K562 (cell line): ENCODE measurements at regions not wholly inside any gene's neighbourhood (a gene's known extent, or its start where the extent isn't known, plus 50 kb on each side); places are given as distances from the start of the nearest gene placed in this dataset.

ENCODE experiments used
- ATAC-seq: fragments of 200-7000 bp; cut with Tn5 transposase; 3 replicates; pipeline ENCODE4 v1.9.1; 2020; ENCODE audit warnings: moderate library complexity
- BruUV-seq: library from RNA; stranded (reverse); fragments of 400-500 nt; replicated peaks from 2 replicates; lab custom pipeline; 2021; lab: Mats Ljungman, UMichigan
- CTCF ChIA-PET: fragments of 300-600 bp; formaldehyde crosslinking; extraction: SDS; loops from one replicate; lab custom pipeline; 2021; ENCODE audit warnings: low intra/inter-chr PET ratio; lab: Yijun Ruan, JAX
- POLR2A ChIA-PET: fragments of 300-600, 350-650 bp; sonication (Branson Sonifier 250); formaldehyde crosslinking; extraction: SDS; loops from one replicate; lab custom pipeline; 2021; ENCODE audit warnings: antibody characterized with exemption, inconsistent platforms; lab: Yijun Ruan, JAX
- DNase-seq, 4 experiments: peaks; one replicate each; pipeline versions ENCODE4 v3.0.0 to v3.0.0-alpha.2; 2011 to 2018; ENCODE audit warnings: low spot score in 3 of 4, mixed read lengths in 3 of 4; ENCODE audit errors: extremely low read depth in 1 of 4
- FAIRE-seq: peaks from 2 replicates; lab custom pipeline; 2011; peaks lifted over from hg19 to GRCh38; lab: Jason Lieb, UNC
- H2AFZ ChIP-seq: 2 replicates; pipeline ENCODE4 v1.6.0; 2011; ENCODE audit warnings: low read depth, low read length, control low read depth, inconsistent platforms
- H3K27ac ChIP-seq: fragments of 200-600 bp; 3 replicates; pipeline ENCODE4 v1.8.0; 2011; ENCODE audit warnings: low read depth, mild to moderate bottlenecking, control low read depth, inconsistent platforms, low read length, moderate library complexity, mixed read lengths; ENCODE audit errors: extremely low read depth
- H3K27me3 ChIP-seq, 2 experiments: fragments of 300-600 bp in 1 of 2; 2 replicates in 1 of 2; 3 replicates in 1 of 2; pipeline versions ENCODE4 v1.6.0 to v1.8.0; 2011; ENCODE audit warnings: inconsistent platforms in 2 of 2, low read length in 2 of 2, mild to moderate bottlenecking in 1 of 2, mixed read lengths in 1 of 2, moderate library complexity in 1 of 2; ENCODE audit not compliant: control insufficient read depth in 2 of 2, insufficient read depth in 2 of 2
- H3K36me3 ChIP-seq: fragments of 300-600 bp; 3 replicates; pipeline ENCODE4 v1.8.0; 2011; ENCODE audit warnings: mild to moderate bottlenecking, low read length, inconsistent platforms; ENCODE audit not compliant: control insufficient read depth, insufficient read depth
- H3K4me1 ChIP-seq, 2 experiments: fragments of 200-600 bp in 1 of 2; replicated peaks in 1 of 2; 2 replicates in 1 of 2; 3 replicates in 1 of 2; pipeline versions ENCODE4 v1.5.1 to v1.8.0; 2011; ENCODE audit warnings: inconsistent platforms in 2 of 2, low read length in 2 of 2, mild to moderate bottlenecking in 1 of 2, mixed read lengths in 1 of 2, moderate library complexity in 1 of 2; ENCODE audit not compliant: control insufficient read depth in 2 of 2, insufficient read depth in 2 of 2
- H3K4me2 ChIP-seq: 2 replicates; pipeline ENCODE4 v1.6.1; 2011; ENCODE audit warnings: low read length, control low read depth, inconsistent platforms, mixed read lengths; ENCODE audit not compliant: insufficient read depth
- H3K4me3 ChIP-seq: fragments of 200-600 bp; sonication (generic), shearing (Covaris generic); 2 replicates; pipeline ENCODE4 v1.5.1; 2016; ENCODE audit warnings: control low read depth, inconsistent platforms
- H3K79me2 ChIP-seq: fragments of 200-600 bp; 3 replicates; pipeline ENCODE4 v1.8.0; 2011; ENCODE audit warnings: low read length, inconsistent platforms; ENCODE audit not compliant: control insufficient read depth, insufficient read depth
- H3K9ac ChIP-seq, 2 experiments: 2 replicates each; pipeline versions ENCODE4 v1.6.0 to v1.6.1; 2011; ENCODE audit warnings: low read depth in 2 of 2, low read length in 2 of 2, control low read depth in 1 of 2, inconsistent platforms in 1 of 2, mild to moderate bottlenecking in 1 of 2, mixed read lengths in 1 of 2; ENCODE audit not compliant: insufficient read depth in 1 of 2
- H3K9me1 ChIP-seq: one replicate; pipeline ENCODE4 v1.6.0; 2011; ENCODE audit warnings: inconsistent platforms, mild to moderate bottlenecking, low read length, moderate library complexity; ENCODE audit not compliant: control insufficient read depth, insufficient read depth
- H3K9me3 ChIP-seq: replicated peaks from 2 replicates; pipeline ENCODE4 v1.5.1; 2011; ENCODE audit warnings: low read depth, low read length, inconsistent platforms; ENCODE audit not compliant: control insufficient read depth, insufficient read depth
- H4K20me1 ChIP-seq: replicated peaks from 2 replicates; pipeline ENCODE4 v1.6.1; 2011; ENCODE audit warnings: low read length, inconsistent platforms, mixed read lengths; ENCODE audit not compliant: control insufficient read depth, insufficient read depth
- ATF7 ChIP-seq: fragments of 450-650 bp; IDR thresholded peaks from 2 replicates; pipeline ENCODE4 v1.7.1; 2014; ENCODE audit warnings: mild to moderate bottlenecking, moderate library complexity
- ETS2 ChIP-seq: IDR thresholded peaks from 2 replicates; pipeline ENCODE4 v1.6.1; 2016; ENCODE audit warnings: borderline replicate concordance, missing genetic modification characterization, mild to moderate bottlenecking, moderate library complexity, missing compliant biosample characterization; ENCODE audit not compliant: poor library complexity, severe bottlenecking
- KDM1A ChIP-seq, 2 experiments: fragments of 450-650 bp; IDR thresholded peaks; 2 replicates each; pipeline ENCODE4 v1.6.1; 2016; ENCODE audit warnings: mild to moderate bottlenecking in 2 of 2
- PCBP1 ChIP-seq: fragments of 200-400 bp; formaldehyde crosslinking; IDR thresholded peaks from 2 replicates; pipeline ENCODE4 v1.6.1; 2018; ENCODE audit warnings: mild to moderate bottlenecking, low read depth, low read length; ENCODE audit not compliant: poor library complexity, severe bottlenecking
- PML ChIP-seq: IDR thresholded peaks from 2 replicates; pipeline ENCODE4 v1.6.1; 2012; ENCODE audit warnings: low read length, inconsistent platforms
- SMC3 ChIP-seq: conservative IDR thresholded peaks from 2 replicates; pipeline ENCODE4 v1.6.1; 2011; ENCODE audit warnings: low read depth, low read length, improper control_type of control experiment; ENCODE audit not compliant: insufficient read depth
- XRCC3 ChIP-seq: fragments of 450-650 bp; IDR thresholded peaks from 2 replicates; pipeline ENCODE4 v1.6.1; 2017; ENCODE audit warnings: mild to moderate bottlenecking, moderate library complexity
- ZBTB8A ChIP-seq: fragments of 450-650 bp; IDR thresholded peaks from 2 replicates; pipeline ENCODE4 v1.6.1; 2018; ENCODE audit warnings: mild to moderate bottlenecking, moderate library complexity; ENCODE audit not compliant: partially characterized antibody
- ZKSCAN1 ChIP-seq: fragments of 150-350 bp; IDR thresholded peaks from 2 replicates; pipeline ENCODE4 v1.6.1; 2016; ENCODE audit warnings: low read depth, low read length
- ZMIZ1 ChIP-seq, 2 experiments: fragments of 150-350 bp in 1 of 2; IDR thresholded peaks; 2 replicates each; pipeline ENCODE4 v1.6.1; 2012 to 2016; ENCODE audit warnings: low read depth in 2 of 2, low read length in 2 of 2, mild to moderate bottlenecking in 1 of 2, moderate library complexity in 1 of 2
- ZNF217 ChIP-seq: sonication (generic); formaldehyde crosslinking; IDR thresholded peaks from 2 replicates; pipeline ENCODE4 v1.8.0; 2022; ENCODE audit warnings: mild to moderate bottlenecking, missing genetic modification reagents
- WGBS: fragments of 100-300 bp; shearing (Covaris generic); methylation state at CpG from one replicate; pipeline ENCODE4 v1.1.6; 2016; ENCODE audit warnings: low coverage, mixed read lengths; ENCODE audit not compliant: insufficient coverage; ENCODE audit errors: missing lambda C conversion rate; 5-methylcytosine and 5-hydroxymethylcytosine counted together
- in situ Hi-C: fragments of 300-500 bp; cut with MboI; formaldehyde crosslinking; loops from 4 replicates; pipeline ENCODE4 v1.15.0; 2018; ENCODE audit warnings: inconsistent platforms, mixed read lengths
- intact Hi-C: fragments of 100-400 bp; cut with micrococcal nuclease; formaldehyde crosslinking; loops from 2 replicates; pipeline ENCODE4 v1.14.2; 2022

DNA sequence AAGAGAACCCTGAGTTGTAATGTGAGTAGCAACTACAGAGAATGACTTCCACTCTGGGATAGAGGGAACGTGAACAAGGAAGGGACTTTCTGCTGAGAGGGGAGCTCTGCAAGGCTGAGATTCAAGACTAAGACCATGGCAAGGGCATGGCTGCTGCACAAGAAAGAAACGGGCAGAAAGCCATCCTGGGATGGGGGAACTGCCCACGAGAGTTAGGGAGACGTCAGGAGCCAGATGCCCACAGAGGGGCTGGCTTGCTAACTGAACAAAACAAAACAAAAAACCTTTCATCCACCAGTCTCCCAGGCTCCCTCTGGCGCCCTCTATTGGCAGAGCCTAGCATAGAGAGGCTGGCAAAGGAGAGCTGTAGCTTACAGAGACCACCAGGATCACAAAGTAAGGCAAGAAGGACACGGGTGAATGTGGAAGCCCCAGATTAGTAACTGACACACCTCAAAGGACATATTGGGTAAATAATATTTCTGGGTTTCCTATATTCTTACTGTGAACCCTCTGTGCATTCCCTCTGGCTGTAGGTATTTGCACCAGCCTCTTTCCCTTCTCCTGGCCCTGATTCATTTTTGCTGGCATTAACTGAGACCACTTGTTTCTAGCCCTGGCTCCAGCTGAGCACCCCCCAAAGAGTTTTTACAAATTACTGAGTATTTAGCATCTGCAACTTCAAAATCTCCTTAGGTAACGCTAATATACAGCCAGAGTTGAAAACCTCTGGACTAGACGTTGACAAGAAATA lies 338.3 kb downstream of the EMP1 start (continued):
- TF ChIP-seq SMC3: peak; percentile 31

- BruUV-seq: no TSS peak
- Histone ChIP-seq H3K9me1 (no peaks in the 10 kb centered on the region), H3K9ac (no peak overlapping the region), H3K4me3 (no peak overlapping the region), H2AFZ (no peak overlapping the region), H3K79me2 (no peaks in the 10 kb centered on the region), H3K4me1 (no peaks in the 10 kb centered on the region), H3K36me3 (no peaks in the 10 kb centered on the region), H4K20me1 (no peaks in the 10 kb centered on the region), H3K4me2 (no peak overlapping the region), H3K27ac (no peak overlapping the region), H3K9me3 (no peaks in the 10 kb centered on the region), H3K27me3 (no peaks in the 10 kb centered on the region)
- DNase-seq (no peak), ATAC-seq (no peak), FAIRE-seq (no peak)
- WGBS: 3% methylated on average over 3 of the region's 3 CpGs
- CTCF ChIA-PET: no interaction called here
- intact Hi-C loops: loop anchor here (10.0 kb wide), 1 partner anchor 259 kb away; no protein-coding TSS in a partner anchor
- POLR2A ChIA-PET: interaction anchor here (0.7 to 1.6 kb wide), 4 partner anchors 10 to 172 kb away, joined by 3 to 4 read pairs (median 4); no protein-coding TSS in a partner anchor
- in situ Hi-C loops: no loop called here
- TF ChIP-seq ETS2 (tag) (no peak), PML (no peak), ZBTB8A (no peak), PCBP1 (no peak), XRCC3 (no peak), ATF7 (no peak), ZKSCAN1 (no peak), KDM1A (IDR thresholded peaks at IDR 0.05) (no peak), ZNF217 (no peak), ZMIZ1 (IDR thresholded peaks at IDR 0.05; ENCODE audit: low read depth in 2 of 2, low read length in 2 of 2) (no peak)
- TF ChIP-seq, all 486 proteins: peak for 0
Measured at GRCh38 chr12:13534242-13534641, 337.7 kb downstream of the EMP1 start.
